ENCODE measurements at regions not wholly inside any gene's neighbourhood (a gene's known extent, or its start where the extent isn't known, plus 50 kb on each side); places are given as distances from the start of the nearest gene placed in this dataset.

GRCh38 chr17:5877948-5878347, 192.2 kb upstream of the WSCD1 start:
- H3K4me3 ChIP-seq, result no peak overlapping the region
- intact Hi-C loops (cut with DNase I), result no loop called here

GRCh38 chr17:5881849-5882248, 188.3 kb upstream of the WSCD1 start:
- Histone ChIP-seq H3K4me3 (no peak overlapping the region), H3K9me3 (no peaks in the 10 kb centered on the region), H3K4me1 (no peaks in the 10 kb centered on the region), H3K36me3 (no peaks in the 10 kb centered on the region), H3K27ac (no peak overlapping the region), H3K27me3 (peaks cover 4% of the 10 kb centered on the region)
- intact Hi-C loops (cut with DNase I), result no loop called here
- ATAC-seq (no peak), DNase-seq (no peak)
- TF ChIP-seq, protein P1, sequence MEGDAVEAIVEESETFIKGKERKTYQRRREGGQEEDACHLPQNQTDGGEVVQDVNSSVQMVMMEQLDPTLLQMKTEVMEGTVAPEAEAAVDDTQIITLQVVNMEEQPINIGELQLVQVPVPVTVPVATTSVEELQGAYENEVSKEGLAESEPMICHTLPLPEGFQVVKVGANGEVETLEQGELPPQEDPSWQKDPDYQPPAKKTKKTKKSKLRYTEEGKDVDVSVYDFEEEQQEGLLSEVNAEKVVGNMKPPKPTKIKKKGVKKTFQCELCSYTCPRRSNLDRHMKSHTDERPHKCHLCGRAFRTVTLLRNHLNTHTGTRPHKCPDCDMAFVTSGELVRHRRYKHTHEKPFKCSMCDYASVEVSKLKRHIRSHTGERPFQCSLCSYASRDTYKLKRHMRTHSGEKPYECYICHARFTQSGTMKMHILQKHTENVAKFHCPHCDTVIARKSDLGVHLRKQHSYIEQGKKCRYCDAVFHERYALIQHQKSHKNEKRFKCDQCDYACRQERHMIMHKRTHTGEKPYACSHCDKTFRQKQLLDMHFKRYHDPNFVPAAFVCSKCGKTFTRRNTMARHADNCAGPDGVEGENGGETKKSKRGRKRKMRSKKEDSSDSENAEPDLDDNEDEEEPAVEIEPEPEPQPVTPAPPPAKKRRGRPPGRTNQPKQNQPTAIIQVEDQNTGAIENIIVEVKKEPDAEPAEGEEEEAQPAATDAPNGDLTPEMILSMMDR (IDR thresholded peaks at IDR 0.05), result no peak

More at GRCh38 chr17:5877948-5878347, 192.2 kb upstream of the WSCD1 start:
- ATAC-seq (no peak), DNase-seq (no peak)
- H3K27me3 ChIP-seq, result peaks cover 4% of the 10 kb centered on the region
- H3K36me3 ChIP-seq, result no peaks in the 10 kb centered on the region
- no peaks in the 10 kb centered on the region for H3K4me1 ChIP-seq
- H3K27ac ChIP-seq, result no peak overlapping the region
- no peaks in the 10 kb centered on the region for H3K9me3 ChIP-seq
- TF ChIP-seq, protein P1 (IDR thresholded peaks at IDR 0.05), result no peak

DNA sequence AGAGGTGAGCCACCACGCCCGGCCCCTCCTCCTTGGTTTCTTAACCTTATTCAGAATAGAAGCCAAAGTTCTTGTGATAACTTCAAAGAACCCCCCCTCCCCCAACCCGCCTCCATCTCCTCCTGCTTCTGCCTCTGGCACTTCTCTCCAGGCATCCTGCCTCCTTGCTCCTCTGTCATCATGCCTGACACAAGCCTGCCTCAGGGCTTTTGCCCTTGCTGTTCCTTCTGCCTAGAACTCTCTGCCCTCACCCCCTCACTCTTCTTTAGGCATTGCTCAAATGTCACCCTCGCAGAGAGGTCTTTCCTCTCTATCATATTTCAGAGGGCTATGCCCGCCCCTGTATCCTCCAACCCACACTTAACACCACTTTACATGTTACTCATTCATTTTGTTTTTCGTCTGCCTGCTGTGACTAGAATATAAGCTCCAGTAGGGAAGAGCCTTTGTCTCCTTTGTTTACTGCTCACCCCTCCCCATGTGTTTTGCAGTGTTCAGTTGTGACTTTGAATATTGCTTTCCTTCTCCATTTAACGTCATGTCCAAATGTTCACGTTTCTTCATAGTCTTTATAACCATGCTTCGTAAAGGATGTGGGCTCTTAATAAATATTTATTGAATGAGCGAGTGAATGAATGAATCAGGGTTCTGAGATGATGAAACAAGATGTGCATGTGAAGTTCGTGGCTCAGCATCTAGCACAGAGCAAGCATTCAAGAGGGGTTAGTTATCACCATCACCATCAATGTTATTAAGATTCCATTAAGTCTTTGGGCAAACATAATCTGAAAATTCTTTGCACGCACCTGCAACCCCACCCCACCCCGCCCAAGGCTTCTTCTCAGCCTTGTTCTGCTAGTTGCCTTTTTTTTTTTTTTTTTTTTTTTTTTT, 186.2 kb upstream of the WSCD1 start:
- Histone ChIP-seq H3K27ac (no peak overlapping the region), H3K4me1 (no peaks in the 10 kb centered on the region), H3K9me3 (no peaks in the 10 kb centered on the region), H3K36me3 (no peaks in the 10 kb centered on the region), H3K4me3 (no peak overlapping the region), H3K27me3 (peaks cover 4% of the 10 kb centered on the region)
- ATAC-seq, result no peak
- TF ChIP-seq, protein P1 (IDR thresholded peaks at IDR 0.05), result no peak
- DNase-seq, result no peak
- intact Hi-C loops (cut with DNase I), result no loop called here

DNA sequence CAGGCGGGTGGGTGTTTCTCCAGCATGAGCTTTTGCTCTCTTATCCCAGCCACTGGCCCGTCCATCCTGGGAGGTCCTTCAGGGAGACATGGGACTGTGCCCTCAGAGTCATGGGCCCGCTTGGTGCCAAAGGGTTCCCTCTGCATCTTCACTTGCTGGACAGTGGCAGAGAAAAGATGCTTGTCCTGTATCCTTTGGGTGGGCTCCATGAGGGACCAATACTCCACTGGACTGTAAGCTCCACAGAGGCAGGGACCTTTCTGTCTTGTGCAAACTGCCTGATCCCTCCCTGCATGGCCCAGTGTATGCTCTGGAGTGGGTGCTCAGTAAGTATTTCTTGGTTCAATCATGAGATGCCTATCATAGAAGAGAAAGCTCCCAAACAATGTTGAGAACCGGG, 184.8 kb upstream of the WSCD1 start:
- Histone ChIP-seq H3K36me3 (no peaks in the 10 kb centered on the region), H3K27me3 (peaks cover 4% of the 10 kb centered on the region), H3K4me3 (no peak overlapping the region), H3K27ac (no peak overlapping the region), H3K4me1 (no peaks in the 10 kb centered on the region), H3K9me3 (no peaks in the 10 kb centered on the region)
- intact Hi-C loops (cut with DNase I), result no loop called here
- no peak for DNase-seq
- ATAC-seq, result no peak
- TF ChIP-seq, protein P1 (IDR thresholded peaks at IDR 0.05), result no peak

DNA sequence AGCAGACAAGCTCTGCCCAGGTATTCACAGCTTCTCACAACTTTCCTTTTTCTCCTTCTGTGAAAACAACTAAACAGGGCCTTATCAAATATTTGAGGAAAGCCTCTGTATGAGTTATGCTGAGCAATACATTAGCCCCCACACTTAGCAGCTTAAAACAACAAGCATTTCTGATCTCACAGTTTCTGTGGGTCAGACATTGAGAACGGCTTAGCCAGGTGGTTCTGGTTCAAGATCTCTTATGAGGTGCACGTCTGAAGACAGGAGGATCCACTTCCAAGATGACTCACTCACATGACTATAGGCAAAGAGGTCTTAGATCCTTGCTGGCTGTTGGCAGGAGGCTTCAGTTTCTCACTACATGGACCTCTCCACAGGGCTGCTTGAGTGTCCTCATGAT, 181.4 kb upstream of the WSCD1 start:
- Histone ChIP-seq H3K9me3 (no peaks in the 10 kb centered on the region), H3K4me3 (no peak overlapping the region), H3K4me1 (no peaks in the 10 kb centered on the region), H3K36me3 (no peaks in the 10 kb centered on the region), H3K27ac (no peak overlapping the region), H3K27me3 (no peaks in the 10 kb centered on the region)
- intact Hi-C loops (cut with DNase I), result no loop called here
- DNase-seq (no peak), ATAC-seq (no peak)
- TF ChIP-seq, protein P1 (IDR thresholded peaks at IDR 0.05), result no peak
